GM18502 (cell line): ENCODE measurements at regions not wholly inside any gene's neighbourhood (a gene's known extent, or its start where the extent isn't known, plus 50 kb on each side); places are given as distances from the start of the nearest gene placed in this dataset.
"Not testable (repeated sequence)": the region's sequence is repeated elsewhere in the genome, so short reads cannot be mapped to it uniquely, and the experiment has no call there.

ENCODE experiments used
- ATAC-seq: cut with Tn5 transposase; IDR thresholded peaks from one replicate; pipeline ENCODE4 v1.9.1; 2021; ENCODE audit warnings: mild to moderate bottlenecking; ENCODE audit not compliant: unreplicated experiment, poor library complexity

DNA sequence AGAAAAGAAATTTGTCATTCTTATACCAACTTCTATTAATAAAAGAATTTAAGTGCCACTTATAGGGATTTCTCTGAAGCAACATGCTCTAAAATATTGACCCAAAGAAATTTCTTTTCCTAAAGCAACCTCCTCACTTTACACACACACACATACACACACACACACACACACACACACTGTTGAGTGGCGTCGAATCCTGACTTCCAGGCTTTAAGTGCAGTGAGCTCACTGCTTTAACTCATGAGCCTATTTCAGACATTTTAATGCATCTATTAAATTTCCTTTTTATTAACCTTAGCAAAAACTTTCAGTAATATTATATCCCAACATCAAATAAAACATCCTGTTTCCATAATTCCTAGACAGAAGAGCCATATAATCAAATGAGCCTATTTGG, 229.1 kb upstream of the ACVR2A start:
- ATAC-seq = no peak

GRCh38 chr2:147614979-147615470, 229.8 kb upstream of the ACVR2A start:
- ATAC-seq = no peak

- ATAC-seq = no peak
Measured at GRCh38 chr2:147614471-147614870, 230.4 kb upstream of the ACVR2A start.

DNA sequence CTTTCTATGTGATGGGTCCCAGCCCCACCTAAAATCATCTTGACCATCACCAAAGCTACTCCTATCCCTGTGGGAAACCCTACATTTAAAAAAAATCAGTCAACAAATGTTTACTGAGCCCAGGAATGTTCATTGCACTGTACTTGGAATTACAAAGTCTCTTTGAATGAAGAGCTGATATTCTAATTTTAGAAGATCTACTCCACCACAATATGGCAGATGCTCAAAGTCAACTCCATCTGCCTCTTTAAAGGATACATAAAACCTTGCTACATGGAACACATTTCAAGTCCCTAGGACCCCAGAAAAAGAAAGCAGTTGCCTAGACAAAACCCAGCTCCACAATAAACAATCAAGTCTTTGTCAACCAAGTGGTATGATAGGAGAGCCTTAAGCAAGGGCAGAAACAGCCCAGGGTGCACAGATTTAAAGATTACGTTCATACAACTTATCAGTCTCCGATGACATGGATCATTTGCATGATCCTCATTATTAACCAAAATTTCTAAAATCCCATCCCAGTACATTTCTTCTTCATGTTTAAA, 234.3 kb upstream of the ACVR2A start:
- no peak for ATAC-seq

GRCh38 chr2:147609301-147609700, 235.5 kb upstream of the ACVR2A start:
- no peak for ATAC-seq

GRCh38 chr2:147607379-147607778, 237.4 kb upstream of the ACVR2A start:
- no peak for ATAC-seq

- ATAC-seq = no peak
Measured at GRCh38 chr2:147603876-147604275, 241.0 kb upstream of the ACVR2A start.

DNA sequence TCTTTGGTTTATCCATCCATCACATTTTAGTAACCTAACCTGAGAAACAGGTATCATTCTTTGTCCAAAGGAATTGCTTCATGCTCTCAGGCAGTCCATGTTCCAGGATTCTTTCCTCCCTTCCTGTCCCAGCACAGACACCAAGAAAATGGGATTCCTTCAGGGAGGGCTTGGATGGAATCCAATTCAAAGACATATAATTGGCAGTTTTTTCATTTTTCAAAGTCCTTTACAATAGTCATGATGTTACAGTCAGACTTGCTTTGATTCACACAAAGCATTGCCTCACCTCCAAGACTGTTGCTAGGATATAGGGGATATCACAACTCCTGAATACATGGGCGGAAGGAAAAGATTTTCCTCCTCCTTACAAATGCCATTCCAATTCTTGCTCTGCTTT, 241.4 kb upstream of the ACVR2A start:
- no peak for ATAC-seq

DNA sequence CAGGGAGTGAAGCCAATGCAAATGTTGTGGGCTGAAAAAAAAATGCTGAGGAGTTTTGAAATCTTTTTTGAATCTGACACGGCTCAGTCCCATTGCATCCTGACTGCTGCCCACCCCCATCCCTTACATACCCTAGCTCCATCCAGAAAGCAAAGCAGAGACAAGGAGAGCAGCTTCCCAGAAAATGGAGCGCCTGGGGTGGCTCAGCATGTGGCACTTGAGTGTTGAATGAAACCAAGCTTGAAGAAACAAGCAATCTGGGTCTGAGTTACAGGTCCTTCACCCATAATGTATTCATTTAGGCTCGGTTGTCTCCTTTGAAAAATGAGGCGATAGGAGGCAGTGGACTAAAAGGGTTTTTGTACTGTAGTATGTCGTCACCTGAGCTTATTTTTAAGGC, 244.2 kb upstream of the ACVR2A start:
- ATAC-seq = no peak

DNA sequence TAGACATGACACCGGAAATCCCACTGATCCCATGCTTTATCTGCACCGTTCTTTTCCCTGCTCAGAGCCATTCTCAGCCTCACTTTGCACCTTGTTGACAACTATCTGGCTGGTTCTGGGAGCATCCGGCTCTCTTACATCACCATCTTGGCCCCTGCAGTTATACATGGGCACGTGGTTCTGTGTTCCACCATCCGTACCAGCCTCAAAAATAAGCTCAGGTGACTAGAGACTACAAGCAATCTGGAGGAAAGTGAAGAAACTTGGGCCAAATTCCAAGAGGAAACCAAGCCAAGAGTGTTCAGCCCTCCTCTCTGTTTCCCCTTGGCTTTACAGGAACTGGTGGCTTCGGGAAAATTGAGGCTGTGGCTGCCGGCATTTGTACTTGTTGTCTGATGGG, 244.6 kb upstream of the ACVR2A start:
- ATAC-seq = no peak

DNA sequence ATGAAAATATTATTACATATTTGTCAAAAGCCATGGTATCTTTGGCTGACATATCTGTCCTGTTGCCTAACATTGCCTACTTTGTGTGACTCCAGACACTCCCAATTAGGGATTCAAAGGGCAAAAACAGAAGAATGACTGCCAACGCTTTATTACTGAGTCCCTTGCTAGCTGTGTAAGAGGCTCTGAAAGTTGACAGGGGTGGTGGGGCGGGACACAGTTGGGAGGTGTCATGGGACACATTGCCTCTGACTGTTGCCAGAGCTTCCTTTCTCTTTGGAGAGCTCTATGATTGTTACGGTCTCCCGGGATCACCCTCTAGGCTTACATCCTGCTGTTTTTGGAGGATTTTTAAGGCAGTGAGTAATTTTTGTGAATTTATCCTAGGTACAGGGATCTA, 249.6 kb upstream of the ACVR2A start:
- no peak for ATAC-seq

DNA sequence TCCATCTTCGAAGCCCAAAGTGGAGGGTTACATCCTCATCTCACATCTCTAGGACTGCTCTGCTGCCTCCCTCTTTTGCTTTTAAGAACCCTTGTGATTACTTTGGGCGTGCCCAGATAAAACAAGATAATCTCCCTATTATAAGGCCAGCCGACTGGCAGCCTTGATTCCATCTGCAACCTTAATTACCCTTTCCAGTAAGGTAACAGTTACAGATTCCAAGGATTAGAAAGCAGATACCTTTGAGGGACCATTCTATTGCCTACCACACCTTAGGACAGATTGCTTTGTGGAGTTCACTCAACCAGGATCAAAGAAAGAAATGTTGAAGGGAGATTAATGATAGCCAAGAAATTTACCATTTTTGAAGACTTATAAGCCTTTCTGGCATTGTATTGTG, 250.8 kb upstream of the ACVR2A start:
- ATAC-seq = no peak

GRCh38 chr2:147592784-147593183, 252.0 kb upstream of the ACVR2A start:
- ATAC-seq = not testable (repeated sequence)

- no peak for ATAC-seq
Measured at GRCh38 chr2:147589127-147589526, 255.7 kb upstream of the ACVR2A start.

GRCh38 chr2:147588191-147588590, 256.6 kb upstream of the ACVR2A start:
- no peak for ATAC-seq

GRCh38 chr2:147578529-147578928, 266.3 kb upstream of the ACVR2A start:
- ATAC-seq = no peak

DNA sequence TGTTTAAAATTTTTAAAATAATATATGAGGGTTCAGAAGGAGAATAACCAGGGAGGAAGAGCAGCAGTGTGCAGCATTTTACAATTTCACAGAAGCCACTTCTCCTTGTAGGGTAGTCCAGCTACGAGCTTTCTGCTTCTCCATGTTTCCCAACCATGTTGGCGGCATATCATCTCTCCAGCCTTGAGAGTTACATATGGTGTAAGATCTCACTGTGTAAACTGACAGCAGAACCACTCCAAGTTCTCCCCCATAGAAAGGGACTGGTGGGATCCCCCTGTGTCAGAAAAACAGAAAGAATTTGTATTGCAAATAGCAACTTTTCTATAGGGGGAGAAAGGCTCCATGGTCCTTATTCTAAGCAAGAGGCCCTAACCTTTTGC, 266.8 kb upstream of the ACVR2A start:
- ATAC-seq = no peak

GRCh38 chr2:147577323-147577997, 267.4 kb upstream of the ACVR2A start:
- no peak for ATAC-seq

DNA sequence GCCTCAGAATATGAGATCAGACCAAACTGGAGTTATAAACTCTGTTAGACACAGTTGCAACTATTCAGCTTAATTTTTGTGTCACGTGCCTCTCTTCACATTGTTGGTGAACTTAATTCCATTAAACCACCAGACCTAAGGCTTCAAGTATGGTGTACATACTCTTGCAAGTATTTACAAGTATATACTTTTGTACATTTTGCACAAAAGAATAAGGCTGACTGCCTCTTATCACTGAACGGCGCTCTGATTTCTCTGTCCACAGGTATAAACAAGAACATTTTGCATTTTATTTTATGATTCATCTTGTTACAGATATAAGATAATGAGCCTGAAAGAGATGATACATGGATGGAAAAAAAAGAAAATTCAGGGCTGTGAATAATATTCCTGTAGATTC, 269.7 kb upstream of the ACVR2A start:
- no peak for ATAC-seq

GRCh38 chr2:147572622-147573021, 272.2 kb upstream of the ACVR2A start:
- ATAC-seq = no peak

GRCh38 chr2:147569426-147569825, 275.4 kb upstream of the ACVR2A start:
- no peak for ATAC-seq

- no peak for ATAC-seq
Measured at GRCh38 chr2:147568109-147568508, 276.7 kb upstream of the ACVR2A start.
